22Rv1 (cell line): ENCODE measurements at regions not wholly inside any gene's neighbourhood (a gene's known extent, or its start where the extent isn't known, plus 50 kb on each side); places are given as distances from the start of the nearest gene placed in this dataset.
A peak's percentile ranks its signal among the peaks of the same experiment; 100 is the strongest.

Experiments used
- H3K27ac ChIP-seq: fragments of 450-650 bp; 2 replicates; pipeline ENCODE4 v1.5.1; 2017
- ZFX ChIP-seq: fragments of 450-650 bp; IDR thresholded peaks from 2 replicates; pipeline ENCODE4 v1.6.1; 2017; ENCODE audit warnings: antibody characterized with exemption, borderline replicate concordance
- TF ChIP-seq, protein P1 (sequence below): fragments of 450-650 bp; IDR thresholded peaks from 2 replicates; pipeline ENCODE4 v1.5.1; 2017; ENCODE audit warnings: mild to moderate bottlenecking

DNA sequence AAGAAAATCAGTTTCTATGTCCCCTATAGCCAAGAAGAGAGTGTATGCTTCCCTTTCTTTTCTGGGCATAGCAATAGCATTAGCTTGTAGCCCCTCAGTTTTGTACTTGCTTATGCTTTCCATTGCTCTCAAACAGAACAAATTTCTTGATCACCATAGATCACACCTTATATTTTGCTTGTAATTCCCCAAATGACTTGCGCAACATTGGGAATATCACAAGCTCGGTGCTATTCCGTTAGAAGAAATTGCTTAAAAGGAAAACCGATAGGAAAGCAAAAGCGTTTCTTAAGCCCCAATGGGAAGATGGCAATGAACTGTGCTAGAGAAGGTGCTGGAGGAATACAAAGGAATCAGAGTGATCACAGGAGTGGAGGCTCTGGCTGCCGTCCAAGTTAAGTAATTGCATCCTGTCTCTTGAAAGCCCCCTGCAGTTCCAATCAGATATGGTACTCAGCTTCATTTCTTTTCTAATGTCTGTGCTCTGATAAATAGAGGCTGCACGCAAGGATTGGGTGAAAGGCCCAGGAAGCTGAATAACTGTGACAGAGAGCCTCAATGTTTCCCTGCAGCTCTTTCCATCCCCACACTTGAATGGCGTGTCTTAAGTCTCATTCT lies 182.1 kb upstream of the KIRREL3 start:
- H3K27ac ChIP-seq = no peak overlapping the region
- TF ChIP-seq ZFX = no peak
- TF ChIP-seq, protein P1, sequence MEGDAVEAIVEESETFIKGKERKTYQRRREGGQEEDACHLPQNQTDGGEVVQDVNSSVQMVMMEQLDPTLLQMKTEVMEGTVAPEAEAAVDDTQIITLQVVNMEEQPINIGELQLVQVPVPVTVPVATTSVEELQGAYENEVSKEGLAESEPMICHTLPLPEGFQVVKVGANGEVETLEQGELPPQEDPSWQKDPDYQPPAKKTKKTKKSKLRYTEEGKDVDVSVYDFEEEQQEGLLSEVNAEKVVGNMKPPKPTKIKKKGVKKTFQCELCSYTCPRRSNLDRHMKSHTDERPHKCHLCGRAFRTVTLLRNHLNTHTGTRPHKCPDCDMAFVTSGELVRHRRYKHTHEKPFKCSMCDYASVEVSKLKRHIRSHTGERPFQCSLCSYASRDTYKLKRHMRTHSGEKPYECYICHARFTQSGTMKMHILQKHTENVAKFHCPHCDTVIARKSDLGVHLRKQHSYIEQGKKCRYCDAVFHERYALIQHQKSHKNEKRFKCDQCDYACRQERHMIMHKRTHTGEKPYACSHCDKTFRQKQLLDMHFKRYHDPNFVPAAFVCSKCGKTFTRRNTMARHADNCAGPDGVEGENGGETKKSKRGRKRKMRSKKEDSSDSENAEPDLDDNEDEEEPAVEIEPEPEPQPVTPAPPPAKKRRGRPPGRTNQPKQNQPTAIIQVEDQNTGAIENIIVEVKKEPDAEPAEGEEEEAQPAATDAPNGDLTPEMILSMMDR = no peak

DNA sequence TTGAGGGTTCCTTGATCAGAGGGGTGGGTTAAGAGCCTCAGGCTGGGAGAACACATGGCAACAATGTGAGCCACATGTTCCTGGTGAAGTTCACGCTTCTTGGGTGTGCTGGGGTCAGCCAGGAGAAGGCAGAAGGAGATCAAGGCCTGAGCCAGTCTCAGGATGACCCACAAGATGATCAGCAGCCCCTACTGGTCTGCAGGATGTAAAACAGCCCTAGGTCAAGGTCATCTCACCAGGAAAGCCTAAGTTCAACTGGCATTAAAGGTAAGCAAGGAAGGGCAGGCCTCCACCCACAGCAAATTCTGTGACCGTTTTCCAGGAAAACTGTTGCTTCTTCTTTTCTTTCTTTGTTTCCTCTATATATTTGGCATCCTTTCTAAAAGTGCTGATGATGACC lies 156.7 kb upstream of the KIRREL3 start:
- H3K27ac ChIP-seq = no peak overlapping the region
- TF ChIP-seq, protein P1 = no peak
- no peak for TF ChIP-seq ZFX

DNA sequence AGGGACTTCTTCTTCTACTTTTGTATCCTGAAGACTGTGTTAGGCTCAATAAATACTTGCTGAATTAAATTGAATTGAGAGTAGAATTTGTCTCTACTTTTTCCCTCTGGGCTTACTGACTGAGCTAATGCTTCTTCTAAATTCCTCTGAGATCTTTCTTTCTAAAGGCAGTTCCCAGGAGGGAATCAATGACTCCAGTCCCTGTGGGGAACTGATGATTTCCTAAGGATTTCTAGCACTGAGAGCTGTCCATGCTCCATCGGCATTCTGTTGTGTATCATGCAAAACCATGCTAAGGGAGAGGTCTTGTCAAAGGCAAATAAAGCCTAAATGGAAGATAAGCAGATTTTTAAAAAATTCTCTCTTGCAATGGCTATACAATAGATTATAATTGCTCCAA lies 148.8 kb upstream of the KIRREL3 start:
- TF ChIP-seq ZFX = no peak
- TF ChIP-seq, protein P1 = no peak
- H3K27ac ChIP-seq = no peak overlapping the region

DNA sequence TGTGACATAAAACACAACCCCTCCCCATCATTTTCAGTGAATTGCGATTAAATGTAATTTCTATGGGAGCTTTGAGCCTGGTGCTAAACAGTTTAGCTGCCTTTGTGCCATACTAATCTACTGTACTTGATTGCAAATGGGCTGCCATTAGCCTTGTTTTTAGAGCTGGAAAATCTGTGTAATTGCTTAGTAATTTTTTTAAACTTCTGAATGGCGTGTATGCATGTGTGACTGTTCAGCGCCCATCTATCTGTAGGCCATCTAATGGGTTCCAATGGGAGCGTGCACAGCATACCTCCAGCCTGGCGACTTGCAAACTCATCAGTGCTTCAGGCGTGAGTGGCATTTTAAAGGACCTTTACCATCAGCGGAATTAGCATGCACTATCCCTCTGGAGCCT lies 142.7 kb upstream of the KIRREL3 start:
- no peak for TF ChIP-seq ZFX
- TF ChIP-seq, protein P1 = no peak
- H3K27ac ChIP-seq = no peak overlapping the region

DNA sequence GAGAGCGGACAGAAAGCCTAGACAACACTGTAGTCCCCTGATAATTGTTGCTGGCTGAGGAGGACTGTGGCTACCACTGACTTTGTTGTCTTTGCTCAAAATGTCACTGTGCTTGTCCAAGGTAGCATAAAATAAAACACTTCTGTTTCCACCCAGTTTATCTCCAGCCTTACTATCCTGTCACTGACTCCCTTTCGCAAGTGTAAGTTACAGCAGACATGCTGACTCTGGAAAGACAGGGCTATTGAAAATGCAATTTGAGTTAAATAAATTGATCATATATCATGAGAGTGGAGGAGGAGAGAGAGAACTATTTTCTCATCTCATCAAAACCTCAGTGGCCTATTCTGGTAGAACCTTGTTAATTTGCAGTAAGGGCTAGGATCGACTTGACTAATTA lies 138.0 kb upstream of the KIRREL3 start:
- H3K27ac ChIP-seq = no peak overlapping the region
- TF ChIP-seq, protein P1 = no peak
- TF ChIP-seq ZFX = no peak

DNA sequence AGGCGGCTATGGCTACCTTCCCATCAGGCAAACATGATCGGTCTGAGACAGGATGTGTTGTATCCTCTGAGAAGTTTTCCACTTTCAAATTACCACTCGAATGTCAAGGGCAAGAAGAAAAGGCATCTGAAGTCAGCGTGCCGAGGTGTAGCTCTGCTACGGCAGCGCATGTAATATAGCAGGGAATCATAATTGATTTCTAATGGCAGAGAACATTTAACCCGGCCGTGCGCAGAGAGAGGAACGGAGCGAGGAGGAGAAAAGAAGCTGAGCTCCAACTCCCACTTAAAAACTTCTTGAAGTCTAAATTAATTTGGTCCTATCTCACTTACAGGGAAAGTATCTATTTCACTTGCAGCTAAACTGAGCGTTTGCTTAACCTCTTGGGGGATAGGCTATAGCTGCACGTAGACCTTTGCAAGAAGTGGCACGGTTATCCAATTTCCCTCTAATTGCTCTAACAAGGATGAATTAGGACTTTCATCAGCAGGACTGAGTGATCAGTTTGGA lies 137.3 kb upstream of the KIRREL3 start:
- H3K27ac ChIP-seq = no peak overlapping the region
- no peak for TF ChIP-seq ZFX
- TF ChIP-seq, protein P1 = no peak

DNA sequence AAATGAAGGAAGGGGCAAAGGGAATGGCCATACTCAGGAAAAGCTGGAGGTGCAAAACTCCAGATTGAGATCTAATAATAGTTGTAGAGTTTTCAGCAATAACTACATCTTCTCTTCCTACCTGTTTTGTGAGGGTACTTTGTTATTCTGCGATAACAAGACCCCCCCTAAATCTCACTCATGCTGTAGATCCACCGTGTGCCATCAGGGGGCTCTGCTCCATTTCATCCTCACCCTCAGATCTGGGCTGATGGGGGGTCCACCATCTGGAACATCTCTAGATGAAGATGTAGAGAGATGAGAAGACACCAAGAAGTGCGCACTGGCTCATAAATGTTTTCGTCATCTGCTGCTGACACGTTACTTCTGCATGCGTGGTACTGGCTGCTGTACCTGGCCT lies 135.9 kb upstream of the KIRREL3 start:
- TF ChIP-seq, protein P1 = peak; percentile 16; the same call in 1 of the 2 replicates
- TF ChIP-seq ZFX = no peak
- no peak overlapping the region for H3K27ac ChIP-seq
